ENCODE measurements at regions not wholly inside any gene's neighbourhood (a gene's known extent, or its start where the extent isn't known, plus 50 kb on each side); places are given as distances from the start of the nearest gene placed in this dataset.

DNA sequence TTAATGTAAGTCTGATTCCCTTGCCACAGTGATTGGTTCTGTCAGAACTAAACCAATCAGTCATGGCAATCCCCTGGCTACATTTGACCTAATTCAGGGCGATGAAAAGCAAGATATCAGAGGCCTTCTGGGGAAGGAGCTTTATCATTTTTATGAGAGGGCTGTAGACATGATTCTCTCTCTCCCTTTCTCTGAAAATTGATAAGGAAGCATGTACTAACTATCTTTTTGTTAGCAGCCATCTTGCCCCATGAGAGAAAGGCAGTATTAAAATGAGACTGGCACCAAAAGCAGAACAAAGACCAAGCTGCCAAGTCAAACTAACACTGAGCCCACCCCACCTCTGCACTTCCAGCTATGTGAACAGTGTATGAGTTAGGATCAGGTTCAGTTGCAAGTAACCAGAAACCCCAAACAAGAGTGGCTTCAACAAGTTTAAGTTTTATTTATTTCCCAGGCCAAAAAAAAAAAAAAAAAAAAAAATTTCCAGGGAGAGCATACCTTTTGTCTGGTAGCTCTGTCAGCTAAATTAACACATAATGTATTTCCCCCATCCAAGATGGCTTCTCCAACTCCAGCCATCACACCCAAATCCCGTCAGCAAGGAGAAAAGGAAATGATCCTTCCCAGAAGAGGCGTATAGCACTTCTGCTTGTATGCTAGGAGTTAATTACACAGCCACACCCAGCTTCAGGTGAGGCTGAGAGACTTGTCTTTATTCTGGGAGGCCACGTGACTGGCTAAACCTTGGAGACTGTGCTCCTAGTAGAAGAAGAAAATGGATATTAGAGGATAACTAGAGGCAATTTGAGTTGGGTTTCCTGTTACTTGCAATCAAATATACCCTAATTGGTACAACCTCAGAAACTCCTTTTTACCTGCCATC is 105.8 kb upstream of the RALGPS2 start:
- Histone ChIP-seq H3K27ac (ENCODE audit: low read depth, low read length) (no peak overlapping the region), H3K9ac (ENCODE audit: low read depth in 1 of 2, low read length in 2 of 2) (no peak overlapping the region), H3K9me3 (ENCODE audit: control insufficient read depth in 1 of 2, low read length in 2 of 2) (no peaks in the 10 kb centered on the region)

DNA sequence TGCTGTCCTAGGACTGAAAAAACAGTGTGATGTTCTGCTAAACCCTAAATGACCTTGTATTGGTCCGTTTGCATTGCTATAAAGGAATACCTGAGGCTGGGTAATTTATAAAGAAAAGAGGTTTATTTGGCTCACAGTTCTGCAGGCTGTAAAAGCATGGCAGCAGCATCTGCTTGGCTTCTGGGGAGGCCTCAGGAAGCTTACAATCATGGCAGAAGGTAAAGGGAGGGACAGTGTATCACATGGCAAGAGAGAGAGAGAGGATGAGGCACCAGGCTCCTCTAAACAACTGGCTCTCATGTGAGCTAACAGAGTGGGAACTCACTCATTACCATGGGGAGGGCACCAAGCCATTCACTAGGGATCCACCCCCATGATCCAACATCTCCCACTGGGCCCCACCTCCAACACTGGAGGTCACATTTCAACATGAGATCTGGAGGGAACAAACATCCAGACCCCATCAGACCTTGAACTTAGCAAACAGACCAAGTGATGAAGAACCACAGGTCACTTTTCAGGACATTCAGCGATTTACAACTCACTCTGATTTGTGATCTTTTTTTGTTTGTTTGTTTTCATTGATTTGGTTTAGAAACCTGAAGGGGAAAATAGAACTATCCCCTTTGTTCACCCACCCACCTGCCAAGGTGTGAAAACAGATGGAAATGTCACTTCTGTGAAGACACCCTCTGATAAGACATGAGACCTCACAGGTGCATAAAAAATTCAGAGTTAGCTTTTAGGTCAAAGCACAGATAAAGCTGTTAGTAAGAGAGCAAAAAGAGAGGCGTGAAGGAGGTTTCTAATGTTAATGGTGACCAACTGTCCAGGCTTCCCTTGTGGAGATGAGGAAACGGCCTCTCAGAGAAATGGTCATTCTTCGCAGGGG is 104.2 kb upstream of the RALGPS2 start:
- H3K27me3 ChIP-seq (ENCODE audit: control insufficient read depth in 1 of 2, insufficient read depth in 2 of 2, low read length in 2 of 2), result no peaks in the 10 kb centered on the region
- H3K4me1 ChIP-seq (ENCODE audit: control insufficient read depth in 1 of 2, insufficient read depth in 2 of 2, low read length in 2 of 2), result no peaks in the 10 kb centered on the region
- no peaks in the 10 kb centered on the region for H3K36me3 ChIP-seq (ENCODE audit: control insufficient read depth in 1 of 2, insufficient read depth in 2 of 2, low read length in 2 of 2)
- no peaks in the 10 kb centered on the region for H3K9me3 ChIP-seq (ENCODE audit: control insufficient read depth in 1 of 2, low read length in 2 of 2)
- no peak overlapping the region for H3K27ac ChIP-seq (ENCODE audit: low read depth, low read length)
- no peak overlapping the region for H3K4me3 ChIP-seq (ENCODE audit: low read depth in 1 of 2, low read length in 2 of 2)
- no peak overlapping the region for H3K9ac ChIP-seq (ENCODE audit: low read depth in 1 of 2, low read length in 2 of 2)

More for the DNA sequence above, 105.8 kb upstream of the RALGPS2 start:
- H3K27me3 ChIP-seq (ENCODE audit: control insufficient read depth in 1 of 2, insufficient read depth in 2 of 2, low read length in 2 of 2), result no peaks in the 10 kb centered on the region
- no peak overlapping the region for H3K4me3 ChIP-seq (ENCODE audit: low read depth in 1 of 2, low read length in 2 of 2)
- H3K36me3 ChIP-seq (ENCODE audit: control insufficient read depth in 1 of 2, insufficient read depth in 2 of 2, low read length in 2 of 2), result no peaks in the 10 kb centered on the region
- no peaks in the 10 kb centered on the region for H3K4me1 ChIP-seq (ENCODE audit: control insufficient read depth in 1 of 2, insufficient read depth in 2 of 2, low read length in 2 of 2)

DNA sequence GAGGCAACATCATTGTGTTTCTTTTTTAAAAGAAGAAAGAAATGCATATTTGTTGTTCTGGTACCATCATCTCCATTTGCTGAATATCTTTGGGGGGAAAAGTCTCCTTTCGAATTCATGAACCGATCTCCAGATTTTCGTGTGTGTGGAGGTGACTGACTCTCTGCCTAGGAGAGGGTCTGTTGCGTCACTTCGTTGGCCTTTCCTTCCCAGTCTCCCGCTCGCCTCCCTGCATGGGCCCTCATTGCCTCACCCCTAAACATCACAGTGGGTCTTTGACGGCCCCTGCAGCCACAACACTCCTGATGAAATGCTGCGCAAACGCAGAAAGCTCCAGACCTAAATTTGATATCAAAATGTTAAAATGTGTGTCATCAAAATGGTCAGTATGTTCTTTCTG is 103.2 kb upstream of the RALGPS2 start:
- no peaks in the 10 kb centered on the region for H3K4me1 ChIP-seq (ENCODE audit: control insufficient read depth in 1 of 2, insufficient read depth in 2 of 2, low read length in 2 of 2)
- no peaks in the 10 kb centered on the region for H3K27me3 ChIP-seq (ENCODE audit: control insufficient read depth in 1 of 2, insufficient read depth in 2 of 2, low read length in 2 of 2)
- H3K9ac ChIP-seq (ENCODE audit: low read depth in 1 of 2, low read length in 2 of 2), result no peak overlapping the region
- no peaks in the 10 kb centered on the region for H3K36me3 ChIP-seq (ENCODE audit: control insufficient read depth in 1 of 2, insufficient read depth in 2 of 2, low read length in 2 of 2)
- H3K27ac ChIP-seq (ENCODE audit: low read depth, low read length), result no peak overlapping the region
- no peaks in the 10 kb centered on the region for H3K9me3 ChIP-seq (ENCODE audit: control insufficient read depth in 1 of 2, low read length in 2 of 2)
- no peak overlapping the region for H3K4me3 ChIP-seq (ENCODE audit: low read depth in 1 of 2, low read length in 2 of 2)

- Histone ChIP-seq H3K9me3 (ENCODE audit: control insufficient read depth in 1 of 2, low read length in 2 of 2) (no peaks in the 10 kb centered on the region), H3K27ac (ENCODE audit: low read depth, low read length) (no peak overlapping the region), H3K9ac (ENCODE audit: low read depth in 1 of 2, low read length in 2 of 2) (no peak overlapping the region), H3K36me3 (ENCODE audit: control insufficient read depth in 1 of 2, insufficient read depth in 2 of 2, low read length in 2 of 2) (no peaks in the 10 kb centered on the region), H3K4me3 (ENCODE audit: low read depth in 1 of 2, low read length in 2 of 2) (no peak overlapping the region), H3K27me3 (ENCODE audit: control insufficient read depth in 1 of 2, insufficient read depth in 2 of 2, low read length in 2 of 2) (no peaks in the 10 kb centered on the region), H3K4me1 (ENCODE audit: control insufficient read depth in 1 of 2, insufficient read depth in 2 of 2, low read length in 2 of 2) (no peaks in the 10 kb centered on the region)
These were observed 99.3 kb upstream of the RALGPS2 start for GRCh38 chr1:178625695-178626094.

DNA sequence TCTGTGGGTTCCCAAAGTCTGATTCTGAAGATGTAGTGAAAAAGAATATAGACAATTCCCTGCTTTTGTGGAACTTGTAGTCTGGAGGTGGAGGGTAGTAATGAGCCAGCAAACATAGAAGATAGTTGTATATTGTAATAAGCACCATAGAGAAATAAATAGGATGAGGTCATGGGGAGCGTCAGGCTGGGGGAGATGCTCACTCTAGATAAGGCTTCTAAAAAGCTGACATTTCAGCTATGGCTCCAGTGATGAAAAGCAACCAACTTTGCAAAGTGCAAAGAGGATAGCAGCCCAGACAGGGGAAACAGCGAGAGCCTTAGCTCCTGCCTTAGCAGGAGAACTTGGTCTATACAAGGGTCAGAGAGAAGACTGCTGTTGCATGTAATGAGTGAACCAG is 98.0 kb upstream of the RALGPS2 start:
- H3K4me1 ChIP-seq (ENCODE audit: control insufficient read depth in 1 of 2, insufficient read depth in 2 of 2, low read length in 2 of 2), result no peaks in the 10 kb centered on the region
- no peaks in the 10 kb centered on the region for H3K36me3 ChIP-seq (ENCODE audit: control insufficient read depth in 1 of 2, insufficient read depth in 2 of 2, low read length in 2 of 2)
- H3K27me3 ChIP-seq (ENCODE audit: control insufficient read depth in 1 of 2, insufficient read depth in 2 of 2, low read length in 2 of 2), result no peaks in the 10 kb centered on the region
- no peak overlapping the region for H3K9ac ChIP-seq (ENCODE audit: low read depth in 1 of 2, low read length in 2 of 2)
- H3K9me3 ChIP-seq (ENCODE audit: control insufficient read depth in 1 of 2, low read length in 2 of 2), result no peaks in the 10 kb centered on the region
- H3K4me3 ChIP-seq (ENCODE audit: low read depth in 1 of 2, low read length in 2 of 2), result no peak overlapping the region
- H3K27ac ChIP-seq (ENCODE audit: low read depth, low read length), result no peak overlapping the region

- Histone ChIP-seq H3K27ac (ENCODE audit: low read depth, low read length) (no peak overlapping the region), H3K4me1 (ENCODE audit: control insufficient read depth in 1 of 2, insufficient read depth in 2 of 2, low read length in 2 of 2) (no peaks in the 10 kb centered on the region), H3K9ac (ENCODE audit: low read depth in 1 of 2, low read length in 2 of 2) (no peak overlapping the region)
These were observed 96.3 kb upstream of the RALGPS2 start for GRCh38 chr1:178628637-178629251.

GRCh38 chr1:178629252-178630154 is 95.5 kb upstream of the RALGPS2 start:
- Histone ChIP-seq H3K36me3 (ENCODE audit: control insufficient read depth in 1 of 2, insufficient read depth in 2 of 2, low read length in 2 of 2) (no peaks in the 10 kb centered on the region), H3K4me3 (ENCODE audit: low read depth in 1 of 2, low read length in 2 of 2) (no peak overlapping the region), H3K27ac (ENCODE audit: low read depth, low read length) (no peak overlapping the region)

More at GRCh38 chr1:178628637-178629251, 96.3 kb upstream of the RALGPS2 start:
- no peaks in the 10 kb centered on the region for H3K27me3 ChIP-seq (ENCODE audit: control insufficient read depth in 1 of 2, insufficient read depth in 2 of 2, low read length in 2 of 2)
- no peaks in the 10 kb centered on the region for H3K9me3 ChIP-seq (ENCODE audit: control insufficient read depth in 1 of 2, low read length in 2 of 2)
- no peaks in the 10 kb centered on the region for H3K36me3 ChIP-seq (ENCODE audit: control insufficient read depth in 1 of 2, insufficient read depth in 2 of 2, low read length in 2 of 2)
- H3K4me3 ChIP-seq (ENCODE audit: low read depth in 1 of 2, low read length in 2 of 2), result no peak overlapping the region

GRCh38 chr1:178630417-178630816 is 94.6 kb upstream of the RALGPS2 start:
- Histone ChIP-seq H3K27me3 (ENCODE audit: control insufficient read depth in 1 of 2, insufficient read depth in 2 of 2, low read length in 2 of 2) (no peaks in the 10 kb centered on the region), H3K4me1 (ENCODE audit: control insufficient read depth in 1 of 2, insufficient read depth in 2 of 2, low read length in 2 of 2) (no peaks in the 10 kb centered on the region), H3K27ac (ENCODE audit: low read depth, low read length) (no peak overlapping the region), H3K9ac (ENCODE audit: low read depth in 1 of 2, low read length in 2 of 2) (no peak overlapping the region), H3K36me3 (ENCODE audit: control insufficient read depth in 1 of 2, insufficient read depth in 2 of 2, low read length in 2 of 2) (no peaks in the 10 kb centered on the region), H3K4me3 (ENCODE audit: low read depth in 1 of 2, low read length in 2 of 2) (no peak overlapping the region), H3K9me3 (ENCODE audit: control insufficient read depth in 1 of 2, low read length in 2 of 2) (no peaks in the 10 kb centered on the region)

More at GRCh38 chr1:178629252-178630154, 95.5 kb upstream of the RALGPS2 start:
- H3K9ac ChIP-seq (ENCODE audit: low read depth in 1 of 2, low read length in 2 of 2), result no peak overlapping the region
- no peaks in the 10 kb centered on the region for H3K9me3 ChIP-seq (ENCODE audit: control insufficient read depth in 1 of 2, low read length in 2 of 2)
- H3K27me3 ChIP-seq (ENCODE audit: control insufficient read depth in 1 of 2, insufficient read depth in 2 of 2, low read length in 2 of 2), result no peaks in the 10 kb centered on the region
- H3K4me1 ChIP-seq (ENCODE audit: control insufficient read depth in 1 of 2, insufficient read depth in 2 of 2, low read length in 2 of 2), result no peaks in the 10 kb centered on the region

DNA sequence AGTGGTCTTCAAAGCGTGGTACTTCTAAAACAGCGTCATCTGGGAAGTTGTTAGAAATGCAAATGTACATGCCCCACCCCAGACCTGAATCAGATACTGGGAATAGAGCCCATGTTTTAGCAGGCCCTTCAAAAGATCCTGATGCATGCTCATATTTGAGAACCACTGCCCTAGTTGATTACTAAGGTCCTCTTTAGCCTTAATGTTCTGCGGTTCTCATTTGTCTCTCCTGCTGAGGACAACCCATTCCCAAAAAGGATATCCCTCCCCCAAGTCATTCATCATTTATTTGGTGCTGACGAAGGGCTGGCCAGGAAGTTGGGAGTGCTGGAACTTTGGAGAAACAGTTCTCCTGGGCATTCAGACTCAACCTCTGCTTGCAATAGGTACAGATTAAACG is 92.4 kb upstream of the RALGPS2 start:
- H3K9me3 ChIP-seq (ENCODE audit: control insufficient read depth in 1 of 2, low read length in 2 of 2), result no peaks in the 10 kb centered on the region
- no peak overlapping the region for H3K27ac ChIP-seq (ENCODE audit: low read depth, low read length)
- H3K9ac ChIP-seq (ENCODE audit: low read depth in 1 of 2, low read length in 2 of 2), result no peak overlapping the region
- no peaks in the 10 kb centered on the region for H3K27me3 ChIP-seq (ENCODE audit: control insufficient read depth in 1 of 2, insufficient read depth in 2 of 2, low read length in 2 of 2)
- no peaks in the 10 kb centered on the region for H3K4me1 ChIP-seq (ENCODE audit: control insufficient read depth in 1 of 2, insufficient read depth in 2 of 2, low read length in 2 of 2)
- H3K36me3 ChIP-seq (ENCODE audit: control insufficient read depth in 1 of 2, insufficient read depth in 2 of 2, low read length in 2 of 2), result no peaks in the 10 kb centered on the region
- H3K4me3 ChIP-seq (ENCODE audit: low read depth in 1 of 2, low read length in 2 of 2), result no peak overlapping the region

All from duodenal mucosa (tissue), 2 donors.